ENCODE measurements at regions not wholly inside any gene's neighbourhood (a gene's known extent, or its start where the extent isn't known, plus 50 kb on each side); places are given as distances from the start of the nearest gene placed in this dataset.

DNA sequence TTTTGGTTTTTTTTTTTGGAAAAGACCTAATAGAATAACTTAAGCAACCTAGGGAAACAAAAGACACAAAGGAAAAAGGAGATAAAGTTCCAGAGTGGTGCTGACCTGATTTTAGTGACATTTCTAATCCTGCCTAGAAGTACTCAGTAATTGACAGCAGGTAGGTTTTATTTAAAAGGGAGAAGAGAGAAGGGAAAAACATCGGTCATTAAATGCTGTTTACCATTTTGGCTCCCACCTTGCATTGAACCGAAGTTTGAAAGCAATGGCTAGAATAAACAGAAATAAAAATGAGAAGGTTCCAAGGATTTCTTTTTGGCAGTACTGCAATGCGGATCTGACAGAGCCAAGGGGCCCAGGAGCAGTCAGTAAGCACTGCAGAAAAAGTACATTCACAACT is 115.8 kb upstream of the MAOA start:
- Mint-ChIP-seq H3K9me3 (peaks cover 7% of the 10 kb centered on the region; the same call in 1 of the 2 replicates), H3K4me3 (no peak overlapping the region), H3K4me1 (ENCODE audit: low read depth) (no peaks in the 10 kb centered on the region), H3K27me3 (ENCODE audit: insufficient read depth) (no peaks in the 10 kb centered on the region), H3K27ac (no peak overlapping the region), H3K36me3 (ENCODE audit: low read depth) (no peaks in the 10 kb centered on the region)
- DNase-seq: no peak
- TF ChIP-seq, protein P1, sequence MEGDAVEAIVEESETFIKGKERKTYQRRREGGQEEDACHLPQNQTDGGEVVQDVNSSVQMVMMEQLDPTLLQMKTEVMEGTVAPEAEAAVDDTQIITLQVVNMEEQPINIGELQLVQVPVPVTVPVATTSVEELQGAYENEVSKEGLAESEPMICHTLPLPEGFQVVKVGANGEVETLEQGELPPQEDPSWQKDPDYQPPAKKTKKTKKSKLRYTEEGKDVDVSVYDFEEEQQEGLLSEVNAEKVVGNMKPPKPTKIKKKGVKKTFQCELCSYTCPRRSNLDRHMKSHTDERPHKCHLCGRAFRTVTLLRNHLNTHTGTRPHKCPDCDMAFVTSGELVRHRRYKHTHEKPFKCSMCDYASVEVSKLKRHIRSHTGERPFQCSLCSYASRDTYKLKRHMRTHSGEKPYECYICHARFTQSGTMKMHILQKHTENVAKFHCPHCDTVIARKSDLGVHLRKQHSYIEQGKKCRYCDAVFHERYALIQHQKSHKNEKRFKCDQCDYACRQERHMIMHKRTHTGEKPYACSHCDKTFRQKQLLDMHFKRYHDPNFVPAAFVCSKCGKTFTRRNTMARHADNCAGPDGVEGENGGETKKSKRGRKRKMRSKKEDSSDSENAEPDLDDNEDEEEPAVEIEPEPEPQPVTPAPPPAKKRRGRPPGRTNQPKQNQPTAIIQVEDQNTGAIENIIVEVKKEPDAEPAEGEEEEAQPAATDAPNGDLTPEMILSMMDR (IDR thresholded peaks at IDR 0.05): no peak

DNA sequence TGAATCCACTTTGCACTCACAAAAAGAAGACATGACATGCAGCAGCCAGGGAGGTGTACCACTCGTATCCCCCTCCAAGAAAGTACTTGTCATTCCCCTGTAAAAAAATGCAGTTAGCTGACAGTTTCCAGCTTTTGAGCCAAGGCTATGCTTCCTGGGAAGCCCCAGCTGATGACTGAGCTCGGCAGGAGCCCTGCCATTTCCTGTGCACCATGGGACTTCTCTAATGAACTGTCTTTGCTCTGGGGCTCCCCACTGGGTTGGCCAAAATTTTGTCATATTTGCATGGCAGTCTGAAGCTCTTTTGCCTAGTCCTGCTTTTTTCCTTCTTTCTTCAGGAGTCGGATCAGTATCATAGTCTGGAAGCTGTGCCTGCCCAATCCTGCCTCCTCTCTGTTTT is 104.5 kb upstream of the MAOA start:
- Mint-ChIP-seq H3K36me3 (ENCODE audit: low read depth) (no peaks in the 10 kb centered on the region), H3K27me3 (ENCODE audit: insufficient read depth) (peaks cover 2% of the 10 kb centered on the region), H3K9me3 (no peaks in the 10 kb centered on the region), H3K4me1 (ENCODE audit: low read depth) (no peaks in the 10 kb centered on the region), H3K27ac (no peak overlapping the region), H3K4me3 (no peak overlapping the region)
- DNase-seq: no peak
- TF ChIP-seq, protein P1 (IDR thresholded peaks at IDR 0.05): no peak

DNA sequence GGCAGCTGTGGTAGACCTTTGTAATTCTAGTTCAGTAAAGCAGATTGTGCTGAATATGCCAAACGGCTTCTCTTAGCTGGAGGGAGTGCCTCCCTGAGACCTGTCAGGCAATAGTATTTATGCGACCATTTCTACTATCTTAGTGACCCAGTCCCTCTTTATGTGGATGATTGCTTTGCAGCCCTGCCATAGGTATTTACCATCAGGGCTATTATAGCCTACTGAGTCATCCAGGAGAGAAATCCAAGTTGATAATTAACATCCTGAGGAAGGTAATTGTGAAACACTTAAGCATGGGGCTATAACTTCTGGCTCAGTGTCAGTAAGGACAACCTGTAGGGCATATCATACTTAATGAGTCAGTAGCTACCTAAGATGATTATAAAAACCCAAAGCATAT is 103.9 kb upstream of the MAOA start:
- no peak overlapping the region for H3K4me3 Mint-ChIP-seq

DNA sequence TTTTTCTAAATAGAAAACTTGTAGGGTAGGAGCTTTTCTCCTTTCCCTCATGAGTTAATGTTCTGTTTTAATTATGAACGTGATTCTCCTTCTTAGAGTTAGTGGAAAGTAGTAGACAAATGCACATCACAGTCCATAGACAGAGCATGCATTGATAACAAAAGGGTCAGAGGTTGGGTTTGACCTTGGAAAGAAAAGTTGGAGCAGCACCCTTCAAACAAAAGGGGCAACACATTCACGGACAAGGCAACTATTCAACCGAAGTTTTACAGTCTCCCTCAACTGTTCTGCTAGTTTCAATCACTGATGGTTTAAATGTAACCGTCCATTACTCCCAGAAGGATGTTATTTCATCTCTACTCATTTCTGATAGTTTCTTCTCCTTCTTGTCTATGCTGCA is 103.4 kb upstream of the MAOA start:
- Mint-ChIP-seq H3K4me1 (ENCODE audit: low read depth) (no peaks in the 10 kb centered on the region), H3K4me3 (no peak overlapping the region), H3K27me3 (ENCODE audit: insufficient read depth) (peaks cover 2% of the 10 kb centered on the region), H3K9me3 (no peaks in the 10 kb centered on the region), H3K27ac (no peak overlapping the region), H3K36me3 (ENCODE audit: low read depth) (no peaks in the 10 kb centered on the region)
- TF ChIP-seq, protein P1 (IDR thresholded peaks at IDR 0.05): no peak
- no peak for DNase-seq

More for the DNA sequence above, 103.9 kb upstream of the MAOA start:
- H3K27me3 Mint-ChIP-seq (ENCODE audit: insufficient read depth): peaks cover 2% of the 10 kb centered on the region
- no peak overlapping the region for H3K27ac Mint-ChIP-seq
- TF ChIP-seq, protein P1 (IDR thresholded peaks at IDR 0.05): no peak
- no peaks in the 10 kb centered on the region for H3K4me1 Mint-ChIP-seq (ENCODE audit: low read depth)
- DNase-seq: no peak
- H3K36me3 Mint-ChIP-seq (ENCODE audit: low read depth): no peaks in the 10 kb centered on the region
- H3K9me3 Mint-ChIP-seq: no peaks in the 10 kb centered on the region

DNA sequence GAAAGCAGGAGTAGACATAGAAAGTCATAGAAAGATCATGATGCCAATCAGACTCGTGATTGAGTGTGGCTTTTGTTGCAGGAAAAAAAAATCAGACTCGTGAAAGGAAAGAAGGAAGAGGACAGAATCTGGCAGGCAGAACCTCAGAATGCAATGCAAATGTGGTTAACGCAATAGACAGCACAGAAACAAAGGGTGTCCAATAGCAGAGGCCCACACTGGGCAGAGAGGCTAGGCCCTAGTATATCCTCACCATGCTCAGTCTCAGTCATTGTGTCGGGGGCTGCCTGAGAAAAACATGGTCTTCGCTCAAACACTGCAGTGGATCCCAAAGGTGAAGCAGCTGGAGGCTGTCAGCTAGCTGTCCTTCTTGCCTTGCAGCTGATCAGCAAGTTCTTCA is 102.8 kb upstream of the MAOA start:
- TF ChIP-seq, protein P1 (IDR thresholded peaks at IDR 0.05): no peak
- H3K9me3 Mint-ChIP-seq: no peaks in the 10 kb centered on the region
- no peak overlapping the region for H3K4me3 Mint-ChIP-seq
- no peaks in the 10 kb centered on the region for H3K4me1 Mint-ChIP-seq (ENCODE audit: low read depth)
- H3K27me3 Mint-ChIP-seq (ENCODE audit: insufficient read depth): peaks cover under 1% of the 10 kb centered on the region
- no peak for DNase-seq
- no peak overlapping the region for H3K27ac Mint-ChIP-seq
- H3K36me3 Mint-ChIP-seq (ENCODE audit: low read depth): no peaks in the 10 kb centered on the region

DNA sequence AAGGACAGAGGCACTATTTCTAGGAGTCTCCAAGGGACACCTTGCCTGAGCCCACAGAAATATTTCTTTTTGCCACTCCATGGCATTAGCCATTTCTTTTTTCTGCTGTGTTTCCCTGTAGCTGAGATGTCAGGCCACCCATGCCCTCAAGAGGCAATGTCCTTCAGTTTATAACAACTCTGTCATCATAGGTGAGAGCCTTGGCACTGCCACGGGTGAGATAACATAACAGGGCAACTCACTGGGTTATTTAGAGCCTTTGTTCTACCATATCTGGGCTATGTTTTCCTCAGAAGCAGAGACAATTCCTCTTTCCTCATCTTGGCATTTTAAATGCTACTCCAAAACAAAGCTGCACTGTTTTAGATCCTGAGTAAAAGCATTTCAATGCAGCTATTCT is 99.9 kb upstream of the MAOA start:
- DNase-seq: no peak
- TF ChIP-seq, protein P1 (IDR thresholded peaks at IDR 0.05): no peak
- H3K27ac Mint-ChIP-seq: no peak overlapping the region
- no peaks in the 10 kb centered on the region for H3K36me3 Mint-ChIP-seq (ENCODE audit: low read depth)
- H3K27me3 Mint-ChIP-seq (ENCODE audit: insufficient read depth): no peaks in the 10 kb centered on the region; the same call in none of the 2 replicates
- H3K4me1 Mint-ChIP-seq (ENCODE audit: low read depth): no peaks in the 10 kb centered on the region
- no peak overlapping the region for H3K4me3 Mint-ChIP-seq
- H3K9me3 Mint-ChIP-seq: no peaks in the 10 kb centered on the region

All from HFFc6 (cell line).